ENCODE measurements at regions not wholly inside any gene's neighbourhood (a gene's known extent, or its start where the extent isn't known, plus 50 kb on each side); places are given as distances from the start of the nearest gene placed in this dataset.
"Not testable (repeated sequence)": the region's sequence is repeated elsewhere in the genome, so short reads cannot be mapped to it uniquely, and the experiment has no call there.

DNA sequence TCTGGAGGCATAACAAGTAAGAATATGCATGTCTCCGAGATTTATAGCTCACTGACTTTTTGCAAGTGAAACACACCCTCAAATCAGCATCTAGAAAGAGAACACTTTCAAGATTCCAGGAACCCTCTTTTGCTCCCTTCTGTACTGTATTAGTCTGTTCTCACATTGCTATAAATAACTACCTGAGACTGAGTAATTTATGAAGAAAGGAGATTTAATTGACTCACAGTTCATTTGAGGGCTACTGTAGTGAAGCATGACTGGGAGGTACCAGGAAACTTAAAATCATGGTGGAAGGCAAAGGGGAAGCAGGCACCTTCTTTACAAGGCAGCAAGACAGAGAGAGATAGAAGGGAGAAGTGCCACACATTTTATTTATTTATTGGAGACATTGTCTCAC, 269.9 kb downstream of the UTRN start:
- ATAC-seq (no peak), DNase-seq (no peak)
- H3K9me3 ChIP-seq (ENCODE audit: control insufficient read depth, low read length, poor library complexity, severe bottlenecking), result no peaks in the 10 kb centered on the region
- peaks cover 12% of the 10 kb centered on the region for H3K4me1 Mint-ChIP-seq
- no peaks in the 10 kb centered on the region for H3K27me3 Mint-ChIP-seq
- H3K27ac Mint-ChIP-seq, result no peak overlapping the region
- H3K36me3 Mint-ChIP-seq (ENCODE audit: low read depth), result peaks cover 9% of the 10 kb centered on the region
- no peak overlapping the region for H3K4me3 Mint-ChIP-seq

DNA sequence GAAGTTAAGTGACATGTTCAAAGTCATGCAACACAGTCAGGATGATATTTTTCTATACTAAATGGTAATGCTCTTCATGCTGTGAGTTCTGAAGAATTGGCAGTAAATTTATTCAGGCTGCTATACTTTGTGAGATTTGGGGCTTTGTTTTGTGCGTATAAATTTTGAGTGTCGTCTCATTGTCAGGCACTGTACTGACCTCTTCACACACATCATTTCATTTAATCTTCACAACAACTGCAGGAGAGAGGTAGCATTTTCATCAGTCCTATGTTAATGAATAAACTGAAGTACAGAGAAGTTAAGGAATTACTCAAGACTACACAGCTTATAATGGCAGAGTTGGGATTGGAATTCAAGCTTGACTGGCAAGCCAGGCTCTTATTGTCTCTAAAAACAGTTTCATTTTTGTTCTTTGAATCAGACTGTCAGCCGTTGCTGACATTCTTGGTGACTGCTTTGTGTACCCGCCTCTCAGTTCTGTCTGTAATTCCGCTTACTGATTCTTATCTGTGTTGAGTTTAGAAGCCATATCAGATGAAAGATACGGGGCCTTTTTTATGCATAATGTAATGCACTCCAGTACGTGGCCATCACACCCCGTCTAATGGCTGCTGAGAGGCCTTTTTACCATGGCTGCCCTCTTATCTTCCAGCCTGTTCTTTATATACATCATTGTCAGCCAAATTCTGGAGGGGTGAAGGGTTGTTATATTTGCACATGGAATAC, 274.9 kb downstream of the UTRN start:
- DNase-seq, result peak in 1 of 3 donors; percentile 9
- Mint-ChIP-seq H3K4me1 (peaks cover 20% of the 10 kb centered on the region), H3K36me3 (ENCODE audit: low read depth) (peaks cover 5% of the 10 kb centered on the region), H3K27me3 (no peaks in the 10 kb centered on the region), H3K4me3 (peak overlapping the region; percentile 85), H3K27ac (peak overlapping the region; percentile 97)
- H3K9me3 ChIP-seq (ENCODE audit: control insufficient read depth, low read length, poor library complexity, severe bottlenecking), result no peaks in the 10 kb centered on the region
- peak; percentile 96 for ATAC-seq

DNA sequence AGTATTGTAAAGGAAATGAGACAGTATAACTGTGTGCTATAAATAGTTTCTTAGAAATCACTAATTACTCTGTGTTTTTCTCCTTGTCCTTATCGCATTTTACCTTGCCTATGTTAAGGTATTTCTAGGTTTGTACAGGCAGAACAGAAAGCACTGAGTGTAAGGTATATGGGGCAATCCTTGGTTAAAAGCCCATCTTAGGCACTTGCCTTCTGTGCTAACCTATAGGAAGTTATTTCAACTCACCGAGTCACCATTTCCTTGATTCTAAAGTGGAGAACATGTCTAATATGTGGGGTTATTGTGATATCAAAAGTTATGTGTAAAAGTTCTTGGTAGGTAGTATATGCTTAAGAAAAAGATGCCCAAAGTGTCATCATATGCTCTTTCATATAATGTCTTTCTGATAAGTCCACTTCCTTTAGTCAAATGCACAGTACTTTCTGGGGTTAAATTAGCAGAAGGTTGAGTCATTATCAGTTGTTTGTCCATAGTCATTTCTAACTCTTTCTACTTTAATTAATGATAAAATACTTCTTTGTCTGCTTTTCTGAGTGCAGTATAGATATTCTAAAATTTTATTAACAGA, 276.4 kb downstream of the UTRN start:
- H3K4me1 Mint-ChIP-seq, result peaks cover 20% of the 10 kb centered on the region
- H3K4me3 Mint-ChIP-seq, result no peak overlapping the region
- H3K9me3 ChIP-seq (ENCODE audit: control insufficient read depth, low read length, poor library complexity, severe bottlenecking), result no peaks in the 10 kb centered on the region
- H3K36me3 Mint-ChIP-seq (ENCODE audit: low read depth), result peaks cover 1% of the 10 kb centered on the region
- no peak overlapping the region for H3K27ac Mint-ChIP-seq
- no peak for DNase-seq
- no peaks in the 10 kb centered on the region for H3K27me3 Mint-ChIP-seq
- ATAC-seq, result no peak

DNA sequence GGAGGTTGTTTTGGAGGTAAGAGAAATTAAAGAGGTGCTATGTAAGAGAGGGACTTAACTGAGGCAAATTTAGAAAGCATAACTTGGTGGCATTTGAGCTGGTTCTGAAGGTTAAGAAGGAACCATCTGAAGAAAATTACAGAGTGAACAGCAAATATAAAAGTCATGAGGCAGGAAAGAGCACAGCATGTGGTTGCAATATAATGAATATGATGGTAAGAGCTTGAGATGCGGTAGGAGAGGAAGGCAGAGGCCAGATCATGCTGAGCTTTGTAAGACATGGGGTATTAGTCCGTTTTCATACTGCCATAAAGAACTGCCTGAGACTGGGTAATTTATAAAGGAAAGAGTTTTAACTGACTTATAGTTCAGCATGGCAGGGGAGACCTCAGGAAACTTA, 279.1 kb downstream of the UTRN start:
- H3K9me3 ChIP-seq (ENCODE audit: control insufficient read depth, low read length, poor library complexity, severe bottlenecking), result no peaks in the 10 kb centered on the region
- ATAC-seq, result no peak
- no peaks in the 10 kb centered on the region for H3K36me3 Mint-ChIP-seq (ENCODE audit: low read depth)
- no peaks in the 10 kb centered on the region for H3K27me3 Mint-ChIP-seq
- peaks cover 15% of the 10 kb centered on the region for H3K4me1 Mint-ChIP-seq
- H3K4me3 Mint-ChIP-seq, result no peak overlapping the region
- no peak overlapping the region for H3K27ac Mint-ChIP-seq
- DNase-seq, result no peak

DNA sequence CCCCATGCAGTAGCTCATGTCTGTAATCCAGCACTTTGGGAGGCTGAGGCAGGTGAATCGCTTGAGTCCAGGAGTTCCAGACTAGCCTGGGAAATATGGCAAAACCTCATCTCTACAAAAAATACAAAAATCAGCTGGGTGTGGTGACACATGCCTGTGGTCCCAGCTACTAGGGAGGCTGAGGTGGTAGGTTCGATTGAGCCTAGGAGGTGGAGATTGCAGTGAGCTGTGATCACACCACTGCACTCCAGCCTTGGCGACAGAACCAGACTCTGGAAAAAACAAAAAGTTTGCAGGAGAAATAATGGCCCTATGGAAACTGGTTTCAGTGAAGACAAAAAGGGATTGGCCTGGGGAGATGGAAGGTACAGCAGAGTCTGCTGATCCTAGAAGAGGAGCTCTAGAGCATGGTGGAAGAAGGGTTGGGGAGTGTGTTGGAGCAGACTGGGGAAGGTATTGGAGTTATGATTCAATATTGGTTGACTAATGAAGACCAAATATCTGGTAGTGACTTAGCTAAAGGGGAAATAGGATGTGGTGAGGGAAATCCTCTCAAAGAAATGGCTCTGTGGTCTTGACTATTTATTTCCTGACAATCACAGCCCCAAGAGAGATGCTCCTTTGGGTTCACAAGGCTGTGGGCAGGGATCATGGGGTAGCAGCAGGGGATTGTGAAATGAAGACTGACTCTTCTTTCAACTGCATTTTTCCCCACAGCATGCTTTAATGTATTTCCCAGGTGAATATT, 281.9 kb downstream of the UTRN start:
- Mint-ChIP-seq H3K4me3 (no peak overlapping the region), H3K4me1 (no peaks in the 10 kb centered on the region), H3K36me3 (ENCODE audit: low read depth) (peaks cover 8% of the 10 kb centered on the region), H3K27me3 (no peaks in the 10 kb centered on the region), H3K27ac (no peak overlapping the region)
- DNase-seq (no peak), ATAC-seq (peak; percentile 61)
- no peaks in the 10 kb centered on the region for H3K9me3 ChIP-seq (ENCODE audit: control insufficient read depth, low read length, poor library complexity, severe bottlenecking)

DNA sequence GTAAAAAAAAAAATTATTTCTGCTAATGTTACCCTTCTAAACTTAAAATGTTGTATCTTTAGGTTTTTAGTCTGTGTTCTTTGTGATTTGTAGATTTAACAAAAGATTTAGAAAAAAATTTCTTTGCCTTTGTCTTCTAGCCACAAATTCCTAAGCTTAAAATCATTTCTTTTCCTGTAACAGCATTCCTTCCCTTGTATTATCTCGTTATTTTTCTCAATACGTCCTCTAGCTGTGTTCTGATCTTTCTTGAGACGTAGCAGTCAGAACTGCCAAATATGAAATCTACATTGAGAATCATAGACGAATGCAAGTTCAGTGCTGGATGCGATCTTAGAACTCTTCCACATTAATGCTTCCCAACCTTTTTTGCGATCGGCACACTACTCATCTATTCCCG, 283.1 kb downstream of the UTRN start:
- DNase-seq (no peak), ATAC-seq (no peak)
- Mint-ChIP-seq H3K27me3 (no peaks in the 10 kb centered on the region), H3K36me3 (ENCODE audit: low read depth) (peaks cover 12% of the 10 kb centered on the region), H3K4me3 (no peak overlapping the region), H3K27ac (no peak overlapping the region), H3K4me1 (peaks cover 3% of the 10 kb centered on the region)
- H3K9me3 ChIP-seq (ENCODE audit: control insufficient read depth, low read length, poor library complexity, severe bottlenecking), result no peaks in the 10 kb centered on the region

DNA sequence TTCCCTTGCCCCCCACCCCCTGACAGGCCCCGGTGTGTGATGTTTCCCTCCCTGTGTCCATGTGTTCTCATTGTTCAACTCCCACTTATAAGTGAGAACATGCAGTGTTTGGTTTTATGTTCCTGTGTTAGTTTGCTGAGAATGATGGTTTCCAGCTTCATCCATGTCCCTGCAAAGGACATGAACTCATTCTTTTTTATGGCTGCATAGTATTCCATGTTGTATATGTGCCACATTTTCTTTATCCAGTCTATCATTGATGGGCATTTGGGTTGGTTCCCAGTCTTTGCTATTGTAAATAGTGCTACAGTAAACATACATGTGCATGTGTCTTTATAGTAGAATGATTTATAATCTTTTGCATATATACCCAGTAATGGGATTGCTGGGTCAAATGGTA, 287.4 kb downstream of the UTRN start:
- H3K36me3 Mint-ChIP-seq (ENCODE audit: low read depth), result peaks cover 14% of the 10 kb centered on the region
- not testable (repeated sequence) for H3K4me3 Mint-ChIP-seq; H3K27ac Mint-ChIP-seq; ATAC-seq; H3K27me3 Mint-ChIP-seq; DNase-seq; H3K9me3 ChIP-seq (ENCODE audit: control insufficient read depth, low read length, poor library complexity, severe bottlenecking)
- peaks cover 14% of the 10 kb centered on the region for H3K4me1 Mint-ChIP-seq

DNA sequence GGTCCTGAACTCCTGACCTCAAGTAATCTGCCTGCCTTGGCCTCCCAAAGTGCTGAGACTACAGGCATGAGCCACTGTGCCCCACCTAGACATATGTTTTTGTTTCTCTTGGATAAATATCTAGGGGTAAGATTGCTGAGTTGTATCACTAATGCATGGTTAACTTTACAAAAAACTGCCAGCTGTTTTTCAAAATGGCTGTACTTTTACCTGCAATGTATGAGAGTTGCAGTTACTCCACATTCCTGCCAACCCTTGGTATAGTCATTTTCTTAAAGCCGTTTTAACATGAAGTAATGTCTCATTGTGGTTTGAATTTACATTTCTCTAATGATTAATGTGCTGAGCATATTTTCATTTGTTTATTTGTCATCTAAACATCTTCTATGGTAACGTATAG, 289.7 kb downstream of the UTRN start:
- Mint-ChIP-seq H3K27ac (no peak overlapping the region), H3K4me3 (no peak overlapping the region), H3K27me3 (no peaks in the 10 kb centered on the region), H3K36me3 (ENCODE audit: low read depth) (peaks cover 10% of the 10 kb centered on the region), H3K4me1 (peaks cover 15% of the 10 kb centered on the region)
- no peaks in the 10 kb centered on the region for H3K9me3 ChIP-seq (ENCODE audit: control insufficient read depth, low read length, poor library complexity, severe bottlenecking)
- DNase-seq (no peak), ATAC-seq (no peak)

DNA sequence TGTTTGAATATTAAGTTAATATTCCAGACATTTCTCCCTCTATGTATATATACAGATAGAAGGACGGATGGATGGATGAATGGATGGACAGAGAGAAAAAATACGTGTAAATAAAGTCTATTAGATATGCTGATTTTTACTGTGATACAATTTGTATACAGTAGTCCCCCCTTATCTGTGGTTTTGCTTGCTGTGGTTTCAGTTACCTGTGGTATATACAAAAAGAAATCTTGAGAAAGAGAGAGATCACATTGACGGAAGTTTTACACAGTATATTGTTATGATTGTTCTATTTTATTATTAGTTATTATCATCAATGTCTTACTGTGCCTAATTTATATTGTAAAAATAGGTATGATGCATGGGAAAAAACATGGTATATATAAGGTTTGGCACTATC, 290.2 kb downstream of the UTRN start:
- no peak for ATAC-seq

DNA sequence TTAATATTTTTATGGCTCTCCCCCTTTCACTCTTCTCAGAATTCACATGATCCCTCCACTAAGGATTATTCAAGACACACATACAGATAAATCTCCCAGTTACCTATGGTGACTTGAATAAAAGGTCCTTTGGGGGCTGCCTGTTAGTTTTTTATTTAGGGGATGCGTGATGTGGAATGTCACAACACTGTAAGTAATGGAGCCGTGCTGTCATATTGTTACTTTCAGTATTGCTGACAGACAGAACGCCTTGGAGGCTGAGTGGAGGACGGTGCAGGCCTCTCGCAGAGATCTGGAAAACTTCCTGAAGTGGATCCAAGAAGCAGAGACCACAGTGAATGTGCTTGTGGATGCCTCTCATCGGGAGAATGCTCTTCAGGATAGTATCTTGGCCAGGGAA, 291.7 kb downstream of the UTRN start:
- peak overlapping the region; percentile 57 for H3K4me3 Mint-ChIP-seq
- ATAC-seq (no peak), DNase-seq (no peak)
- peaks cover 9% of the 10 kb centered on the region for H3K36me3 Mint-ChIP-seq (ENCODE audit: low read depth)
- no peaks in the 10 kb centered on the region for H3K9me3 ChIP-seq (ENCODE audit: control insufficient read depth, low read length, poor library complexity, severe bottlenecking)
- peak overlapping the region; percentile 70 for H3K27ac Mint-ChIP-seq
- H3K27me3 Mint-ChIP-seq, result no peaks in the 10 kb centered on the region
- peaks cover 31% of the 10 kb centered on the region for H3K4me1 Mint-ChIP-seq

More for the DNA sequence above, 290.2 kb downstream of the UTRN start:
- H3K4me3 Mint-ChIP-seq, result no peak overlapping the region
- H3K9me3 ChIP-seq (ENCODE audit: control insufficient read depth, low read length, poor library complexity, severe bottlenecking), result no peaks in the 10 kb centered on the region
- H3K36me3 Mint-ChIP-seq (ENCODE audit: low read depth), result peaks cover 8% of the 10 kb centered on the region
- no peak for DNase-seq
- no peak overlapping the region for H3K27ac Mint-ChIP-seq
- no peaks in the 10 kb centered on the region for H3K27me3 Mint-ChIP-seq
- peaks cover 20% of the 10 kb centered on the region for H3K4me1 Mint-ChIP-seq

DNA sequence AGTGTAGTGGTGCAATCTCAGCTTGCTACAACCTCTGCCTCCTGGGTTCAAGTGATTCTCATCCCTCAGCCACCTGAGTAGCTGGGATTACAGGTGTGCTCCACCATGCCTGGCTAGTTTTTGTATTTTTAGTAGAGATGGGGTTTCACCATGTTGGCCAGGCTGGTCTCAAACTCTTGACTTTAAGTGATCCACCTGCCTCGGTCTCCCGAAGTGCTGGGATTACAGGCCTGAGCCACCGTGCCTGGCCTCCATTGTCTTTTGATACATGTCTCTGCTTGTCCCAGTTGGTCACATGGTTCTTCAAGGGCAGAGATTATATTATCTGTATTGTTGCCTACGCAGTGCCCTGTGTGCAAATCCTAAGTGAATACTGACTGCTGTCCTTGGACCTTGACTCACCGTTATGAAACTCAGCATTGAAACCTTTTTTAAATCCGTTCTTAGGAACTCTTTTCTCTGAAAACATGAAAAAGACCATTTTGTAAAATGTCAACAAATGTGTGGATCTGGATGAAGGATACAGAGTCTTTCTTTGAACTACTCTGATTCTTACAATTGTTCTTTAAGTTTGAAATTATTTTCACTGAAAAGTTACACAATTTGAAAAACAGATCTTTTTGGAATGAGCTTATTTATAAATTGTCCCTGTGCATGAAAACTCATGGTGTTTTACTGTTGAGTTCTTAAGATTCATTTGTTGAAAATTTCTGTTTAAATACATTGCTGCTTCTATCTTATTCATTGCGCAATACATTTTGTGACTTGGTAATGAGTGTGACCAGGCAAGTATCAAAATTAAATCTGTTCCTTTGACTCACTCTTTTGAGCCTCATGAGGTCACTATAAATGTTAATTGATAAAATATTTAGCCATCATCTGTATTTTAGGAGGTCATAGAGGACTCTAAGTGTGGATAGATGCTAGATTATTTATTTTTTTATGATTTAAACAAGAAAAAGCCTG, 293.5 kb downstream of the UTRN start:
- Mint-ChIP-seq H3K4me3 (no peak overlapping the region), H3K27ac (peak overlapping the region; percentile 24), H3K4me1 (peaks cover 45% of the 10 kb centered on the region), H3K36me3 (ENCODE audit: low read depth) (peaks cover 5% of the 10 kb centered on the region), H3K27me3 (no peaks in the 10 kb centered on the region)
- DNase-seq (no peak), ATAC-seq (no peak)
- no peaks in the 10 kb centered on the region for H3K9me3 ChIP-seq (ENCODE audit: control insufficient read depth, low read length, poor library complexity, severe bottlenecking)

DNA sequence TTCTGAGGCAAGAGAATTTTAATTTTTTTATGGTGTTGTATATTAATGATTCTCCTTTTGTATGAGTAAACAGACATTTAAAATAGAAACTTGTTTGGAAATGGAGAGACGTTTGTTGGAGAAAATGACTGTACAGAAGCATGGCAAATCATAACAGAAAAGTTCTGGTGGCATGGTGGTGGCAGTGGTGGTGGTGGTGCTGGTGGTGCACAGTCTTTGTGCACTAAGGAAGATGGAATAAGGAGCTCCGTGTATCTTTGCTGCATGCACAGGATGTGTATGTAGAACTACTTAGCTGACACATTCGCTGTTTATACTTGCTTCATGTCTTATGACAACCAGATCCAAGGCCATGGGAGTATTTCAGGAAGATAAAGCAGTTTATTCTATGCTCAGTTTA, 294.9 kb downstream of the UTRN start:
- Mint-ChIP-seq H3K36me3 (ENCODE audit: low read depth) (peaks cover 3% of the 10 kb centered on the region), H3K27me3 (no peaks in the 10 kb centered on the region), H3K4me3 (no peak overlapping the region), H3K27ac (peak overlapping the region; percentile 68), H3K4me1 (peaks cover 40% of the 10 kb centered on the region)
- ATAC-seq (no peak), DNase-seq (no peak)
- H3K9me3 ChIP-seq (ENCODE audit: control insufficient read depth, low read length, poor library complexity, severe bottlenecking), result no peaks in the 10 kb centered on the region

DNA sequence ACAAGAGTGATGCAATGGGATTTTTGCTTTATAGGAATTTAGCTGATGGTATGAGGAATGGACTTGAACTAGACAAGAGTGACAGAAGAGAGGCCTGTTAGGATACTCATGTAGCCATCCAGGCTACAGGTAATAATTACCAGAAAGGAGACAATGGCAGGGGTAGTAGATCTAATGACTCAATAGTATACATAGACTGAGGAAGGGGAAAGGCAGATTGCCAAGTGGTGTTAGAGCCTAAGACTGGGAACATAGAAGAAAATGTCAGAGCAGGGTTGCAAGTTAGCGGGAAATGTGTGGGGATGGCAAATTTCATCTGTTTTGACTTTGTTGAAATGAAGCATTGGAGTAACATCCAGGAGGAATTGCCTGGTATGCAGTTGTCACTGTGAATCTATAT, 295.6 kb downstream of the UTRN start:
- no peak overlapping the region for H3K4me3 Mint-ChIP-seq
- H3K36me3 Mint-ChIP-seq (ENCODE audit: low read depth), result peaks cover 3% of the 10 kb centered on the region
- DNase-seq (no peak), ATAC-seq (no peak)
- peak overlapping the region; percentile 68 for H3K27ac Mint-ChIP-seq
- H3K4me1 Mint-ChIP-seq, result peaks cover 37% of the 10 kb centered on the region
- H3K9me3 ChIP-seq (ENCODE audit: control insufficient read depth, low read length, poor library complexity, severe bottlenecking), result no peaks in the 10 kb centered on the region
- H3K27me3 Mint-ChIP-seq, result no peaks in the 10 kb centered on the region

All from T-helper 17 cell (primary cell).